WERI-Rb-1 (cell line): ENCODE measurements at regions not wholly inside any gene's neighbourhood (a gene's known extent, or its start where the extent isn't known, plus 50 kb on each side); places are given as distances from the start of the nearest gene placed in this dataset.

ENCODE experiments used
- DNase-seq: peaks from one replicate; pipeline ENCODE4 v3.0.0-alpha.2; 2020
- H3K27ac ChIP-seq: fragments of 250-450 bp; sonication (Bioruptor Pico); 2 replicates; pipeline ENCODE4 v1.5.1; 2020; ENCODE audit warnings: mild to moderate bottlenecking, moderate library complexity
- H3K27me3 ChIP-seq: fragments of 250-450 bp; sonication (Bioruptor Pico); 2 replicates; pipeline ENCODE4 v1.5.1; 2021; ENCODE audit warnings: mild to moderate bottlenecking, low read depth, moderate library complexity; ENCODE audit not compliant: insufficient read depth, severe bottlenecking
- H3K36me3 ChIP-seq: fragments of 250-450 bp; sonication (Bioruptor Pico); 2 replicates; pipeline ENCODE4 v1.5.1; 2020; ENCODE audit warnings: mild to moderate bottlenecking, moderate library complexity
- H3K4me3 ChIP-seq: 2 replicates; pipeline ENCODE4 v1.5.1; 2011; ENCODE audit warnings: low read depth, mild to moderate bottlenecking, control low read depth, low read length
- H3K9me3 ChIP-seq: fragments of 250-450 bp; sonication (Bioruptor Pico); 2 replicates; pipeline ENCODE4 v1.5.1; 2021; ENCODE audit warnings: mild to moderate bottlenecking, moderate library complexity; ENCODE audit not compliant: severe bottlenecking
- TF ChIP-seq, protein P1 (sequence below): IDR thresholded peaks from 2 replicates; pipeline ENCODE4 v1.5.1; 2011; ENCODE audit warnings: low read depth, mild to moderate bottlenecking, control low read depth, inconsistent platforms, low read length

- Histone ChIP-seq H3K27ac (no peak overlapping the region), H3K27me3 (no peaks in the 10 kb centered on the region), H3K4me3 (no peak overlapping the region), H3K9me3 (no peaks in the 10 kb centered on the region), H3K36me3 (no peaks in the 10 kb centered on the region)
- DNase-seq, result no peak
- TF ChIP-seq, protein P1, sequence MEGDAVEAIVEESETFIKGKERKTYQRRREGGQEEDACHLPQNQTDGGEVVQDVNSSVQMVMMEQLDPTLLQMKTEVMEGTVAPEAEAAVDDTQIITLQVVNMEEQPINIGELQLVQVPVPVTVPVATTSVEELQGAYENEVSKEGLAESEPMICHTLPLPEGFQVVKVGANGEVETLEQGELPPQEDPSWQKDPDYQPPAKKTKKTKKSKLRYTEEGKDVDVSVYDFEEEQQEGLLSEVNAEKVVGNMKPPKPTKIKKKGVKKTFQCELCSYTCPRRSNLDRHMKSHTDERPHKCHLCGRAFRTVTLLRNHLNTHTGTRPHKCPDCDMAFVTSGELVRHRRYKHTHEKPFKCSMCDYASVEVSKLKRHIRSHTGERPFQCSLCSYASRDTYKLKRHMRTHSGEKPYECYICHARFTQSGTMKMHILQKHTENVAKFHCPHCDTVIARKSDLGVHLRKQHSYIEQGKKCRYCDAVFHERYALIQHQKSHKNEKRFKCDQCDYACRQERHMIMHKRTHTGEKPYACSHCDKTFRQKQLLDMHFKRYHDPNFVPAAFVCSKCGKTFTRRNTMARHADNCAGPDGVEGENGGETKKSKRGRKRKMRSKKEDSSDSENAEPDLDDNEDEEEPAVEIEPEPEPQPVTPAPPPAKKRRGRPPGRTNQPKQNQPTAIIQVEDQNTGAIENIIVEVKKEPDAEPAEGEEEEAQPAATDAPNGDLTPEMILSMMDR, result no peak
These were observed 357.9 kb upstream of the CCNH start for GRCh38 chr5:87770601-87771121.

- TF ChIP-seq, protein P1, result no peak
- DNase-seq, result no peak
- Histone ChIP-seq H3K36me3 (no peaks in the 10 kb centered on the region), H3K9me3 (no peaks in the 10 kb centered on the region), H3K4me3 (no peak overlapping the region), H3K27me3 (no peaks in the 10 kb centered on the region), H3K27ac (no peak overlapping the region)
These were observed 357.4 kb upstream of the CCNH start for GRCh38 chr5:87770016-87770570.

GRCh38 chr5:87769157-87769556 is 356.4 kb upstream of the CCNH start:
- no peak for DNase-seq
- no peaks in the 10 kb centered on the region for H3K36me3 ChIP-seq
- no peaks in the 10 kb centered on the region for H3K9me3 ChIP-seq
- no peaks in the 10 kb centered on the region for H3K27me3 ChIP-seq
- no peak overlapping the region for H3K4me3 ChIP-seq
- no peak overlapping the region for H3K27ac ChIP-seq
- TF ChIP-seq, protein P1, result no peak

DNA sequence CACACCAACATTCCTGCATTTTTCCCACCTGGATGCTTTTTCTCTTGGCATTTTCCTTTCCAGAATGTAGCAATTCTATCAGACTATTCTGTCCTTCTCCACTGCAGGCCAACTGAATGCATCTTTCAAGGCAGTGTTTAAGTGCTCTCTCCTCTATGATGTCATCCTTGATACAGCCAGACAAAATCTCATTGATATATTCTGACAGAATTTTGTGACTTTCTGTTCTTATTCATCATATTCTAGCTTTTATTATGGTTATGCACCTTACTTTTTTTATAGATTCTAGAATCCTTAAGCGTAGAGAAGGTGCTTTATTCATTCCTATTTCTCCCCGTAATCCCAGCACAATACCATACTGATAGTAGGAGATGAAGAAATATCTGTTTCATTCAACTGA is 355.5 kb upstream of the CCNH start:
- Histone ChIP-seq H3K9me3 (no peaks in the 10 kb centered on the region), H3K27ac (no peak overlapping the region), H3K27me3 (no peaks in the 10 kb centered on the region), H3K4me3 (no peak overlapping the region), H3K36me3 (no peaks in the 10 kb centered on the region)
- TF ChIP-seq, protein P1, result no peak
- no peak for DNase-seq

- Histone ChIP-seq H3K9me3 (no peaks in the 10 kb centered on the region), H3K27ac (no peak overlapping the region), H3K27me3 (no peaks in the 10 kb centered on the region), H3K36me3 (no peaks in the 10 kb centered on the region), H3K4me3 (no peak overlapping the region)
- TF ChIP-seq, protein P1, result no peak
- DNase-seq, result no peak
These were observed 352.3 kb upstream of the CCNH start for GRCh38 chr5:87765009-87765408.

DNA sequence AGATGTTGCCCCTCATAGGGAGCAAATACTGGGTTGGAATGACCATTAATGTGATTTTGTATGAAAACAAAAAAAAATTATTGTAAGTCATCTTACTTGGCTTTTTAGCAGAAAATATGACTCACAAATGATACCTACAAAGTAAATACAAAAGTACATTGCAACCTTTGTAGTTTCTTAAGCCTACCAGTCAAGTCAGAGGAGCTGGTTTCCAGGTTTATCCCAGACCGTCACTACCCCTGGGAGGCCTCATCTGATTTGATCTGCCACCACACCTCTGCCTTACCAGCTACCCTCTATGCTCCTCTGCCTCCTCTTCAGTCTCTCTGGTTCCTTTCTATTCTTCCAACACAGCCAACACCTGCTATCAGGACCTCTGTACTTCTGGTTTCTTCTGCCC is 349.9 kb upstream of the CCNH start:
- Histone ChIP-seq H3K9me3 (no peaks in the 10 kb centered on the region), H3K27me3 (no peaks in the 10 kb centered on the region), H3K36me3 (no peaks in the 10 kb centered on the region), H3K4me3 (no peak overlapping the region), H3K27ac (no peak overlapping the region)
- TF ChIP-seq, protein P1, result no peak
- DNase-seq, result no peak
